B cell (primary cell): ENCODE measurements at regions not wholly inside any gene's neighbourhood (a gene's known extent, or its start where the extent isn't known, plus 50 kb on each side); places are given as distances from the start of the nearest gene placed in this dataset.

Experiments
- ATAC-seq: fragments of 200-7000 bp; cut with Tn5 transposase; one replicate; pipeline ENCODE4 v1.10.0; 2021; ENCODE audit warnings: low read depth, mild to moderate bottlenecking, moderate number of reproducible peaks, moderate library complexity
- CTCF ChIA-PET: fragments of 350-600 bp; sonication (Branson Sonifier 250); formaldehyde crosslinking; loops from one replicate; lab custom pipeline; 2021; ENCODE audit warnings: antibody characterized with exemption, inconsistent platforms; lab: Charles Lee
- POLR2A ChIA-PET: fragments of 350-600 bp; sonication (Branson Sonifier 250); formaldehyde crosslinking; loops from one replicate; lab custom pipeline; 2021; ENCODE audit warnings: antibody characterized with exemption; lab: Charles Lee
- DNase-seq: peaks from one replicate; pipeline ENCODE4 v3.0.0; 2013
- H2AFZ ChIP-seq: 2 replicates; pipeline ENCODE4 v1.6.1; 2012; ENCODE audit warnings: mild to moderate bottlenecking, low read depth, low read length; ENCODE audit not compliant: insufficient read depth, poor library complexity, severe bottlenecking
- H3K27ac ChIP-seq, 2 donors: 1 replicate in 1 of 2; 2 replicates in 1 of 2; pipeline ENCODE4 v1.5.1; 2012 to 2013; ENCODE audit warnings: low read length in 2 of 2, mild to moderate bottlenecking in 2 of 2, moderate library complexity in 1 of 2
- H3K27me3 ChIP-seq, 4 experiments: fragments of 200-600 bp in 1 of 4; sonication (generic) in 1 of 4; replicated peaks in 1 of 4; 1 replicate in 2 of 4; 2 replicates in 2 of 4; pipeline versions ENCODE4 v1.6.1 to v1.7.0; 2013 to 2016; ENCODE audit warnings: low read length in 3 of 4, mild to moderate bottlenecking in 2 of 4, mixed read lengths in 1 of 4, moderate library complexity in 1 of 4; ENCODE audit not compliant: insufficient read depth in 4 of 4, control insufficient read depth in 3 of 4; ENCODE audit errors: control extremely low read depth in 1 of 4
- H3K36me3 ChIP-seq, 2 experiments: replicated peaks in 1 of 2; 1 replicate in 1 of 2; 2 replicates in 1 of 2; pipeline versions ENCODE4 v1.6.1 to v1.7.1; 2013; ENCODE audit warnings: low read length in 1 of 2; ENCODE audit not compliant: insufficient read depth in 2 of 2, control insufficient read depth in 1 of 2; ENCODE audit errors: control extremely low read depth in 1 of 2, extremely low read depth in 1 of 2
- H3K4me1 ChIP-seq, 2 donors: fragments of 200-600 bp in 1 of 2; sonication (generic) in 1 of 2; 1 replicate in 1 of 2; 2 replicates in 1 of 2; pipeline versions ENCODE4 v1.5.1 to v1.6.1; 2013 to 2017; ENCODE audit warnings: low read length in 2 of 2; ENCODE audit not compliant: control insufficient read depth in 2 of 2, insufficient read depth in 2 of 2
- H3K4me2 ChIP-seq: replicated peaks from 2 replicates; pipeline ENCODE3; 2012; ENCODE audit warnings: mild to moderate bottlenecking, low read depth, low read length; ENCODE audit not compliant: poor library complexity, severe bottlenecking
- H3K4me3 ChIP-seq, 5 experiments: fragments of 200-600 bp in 1 of 5; sonication (generic) in 1 of 5; 1 replicate in 3 of 5; 2 replicates in 2 of 5; pipeline versions ENCODE4 v1.5.1 to v1.7.0; 2011 to 2016; ENCODE audit warnings: low read length in 4 of 5, mild to moderate bottlenecking in 4 of 5, low read depth in 2 of 5, control low read depth in 1 of 5, moderate library complexity in 1 of 5; ENCODE audit not compliant: insufficient read depth in 1 of 5; ENCODE audit errors: control extremely low read depth in 1 of 5, extremely low read depth in 1 of 5
- H3K79me2 ChIP-seq: fragments of 200-600 bp; sonication (generic); one replicate; pipeline ENCODE4 v1.6.0; 2016; ENCODE audit warnings: low read length; ENCODE audit not compliant: control insufficient read depth, insufficient read depth
- H3K9ac ChIP-seq: fragments of 200-600 bp; sonication (generic); 2 replicates; pipeline ENCODE4 v1.6.1; 2017; ENCODE audit warnings: mild to moderate bottlenecking, low read length, moderate library complexity
- H3K9me3 ChIP-seq, 3 donors: one replicate each; pipeline versions ENCODE4 v1.6.1 to v1.7.1; 2013; ENCODE audit warnings: low read length in 2 of 3; ENCODE audit not compliant: control insufficient read depth in 2 of 3, insufficient read depth in 1 of 3; ENCODE audit errors: control extremely low read depth in 1 of 3
- H4K20me1 ChIP-seq: 2 replicates; pipeline ENCODE4 v1.6.0; 2012; ENCODE audit warnings: mild to moderate bottlenecking, low read length; ENCODE audit not compliant: insufficient read depth, control insufficient read depth, poor library complexity, severe bottlenecking
- H3K27ac Mint-ChIP-seq: one replicate; pipeline ENCODE4 v1.8.0; 2021; ENCODE audit warnings: mixed read lengths
- H3K27me3 Mint-ChIP-seq: one replicate; pipeline ENCODE4 v1.8.0; 2021; ENCODE audit warnings: mixed read lengths
- H3K4me1 Mint-ChIP-seq: one replicate; pipeline ENCODE4 v1.8.0; 2021; ENCODE audit warnings: mixed read lengths
- H3K4me3 Mint-ChIP-seq: one replicate; pipeline ENCODE4 v1.8.0; 2021; ENCODE audit warnings: mixed read lengths
- H3K9me3 Mint-ChIP-seq: one replicate; pipeline ENCODE4 v1.8.0; 2022; ENCODE audit warnings: mixed read lengths; ENCODE audit not compliant: insufficient read depth
- EZH2 ChIP-seq: IDR thresholded peaks from 2 replicates; pipeline ENCODE4 v1.6.1; 2012; ENCODE audit warnings: borderline replicate concordance, low read depth, mild to moderate bottlenecking, moderate library complexity, low read length; ENCODE audit not compliant: insufficient read depth, poor library complexity, severe bottlenecking
- whole genome bisulfite sequencing: methylation state at CpG from one replicate; pipeline ENCODE4 v1.1.5; 2013; ENCODE audit warnings: missing lambda C conversion rate; ENCODE audit not compliant: insufficient coverage; 5-methylcytosine and 5-hydroxymethylcytosine counted together
- intact Hi-C: fragments of 100-400 bp; cut with micrococcal nuclease; formaldehyde crosslinking; loops from one replicate; pipeline ENCODE4 v1.10.0; 2022
- TF ChIP-seq, protein P1 (sequence below): fragments of 200-600 bp; IDR thresholded peaks from one replicate; pipeline ENCODE4 v1.8.0; 2022; ENCODE audit warnings: antibody characterized with exemption, mild to moderate bottlenecking

GRCh38 chr2:53500181-53500580 is 267.4 kb upstream of the CHAC2 start:
- H3K27me3 Mint-ChIP-seq, result no peaks in the 10 kb centered on the region
- no CpG with 5 or more reads among the region's 4 CpGs for WGBS
- H3K9ac ChIP-seq, result no peak overlapping the region
- no peak overlapping the region for H3K4me3 ChIP-seq
- H3K36me3 ChIP-seq, result no peaks in the 10 kb centered on the region
- POLR2A ChIA-PET, result no interaction called here
- no peak for TF ChIP-seq EZH2
- TF ChIP-seq, protein P1, sequence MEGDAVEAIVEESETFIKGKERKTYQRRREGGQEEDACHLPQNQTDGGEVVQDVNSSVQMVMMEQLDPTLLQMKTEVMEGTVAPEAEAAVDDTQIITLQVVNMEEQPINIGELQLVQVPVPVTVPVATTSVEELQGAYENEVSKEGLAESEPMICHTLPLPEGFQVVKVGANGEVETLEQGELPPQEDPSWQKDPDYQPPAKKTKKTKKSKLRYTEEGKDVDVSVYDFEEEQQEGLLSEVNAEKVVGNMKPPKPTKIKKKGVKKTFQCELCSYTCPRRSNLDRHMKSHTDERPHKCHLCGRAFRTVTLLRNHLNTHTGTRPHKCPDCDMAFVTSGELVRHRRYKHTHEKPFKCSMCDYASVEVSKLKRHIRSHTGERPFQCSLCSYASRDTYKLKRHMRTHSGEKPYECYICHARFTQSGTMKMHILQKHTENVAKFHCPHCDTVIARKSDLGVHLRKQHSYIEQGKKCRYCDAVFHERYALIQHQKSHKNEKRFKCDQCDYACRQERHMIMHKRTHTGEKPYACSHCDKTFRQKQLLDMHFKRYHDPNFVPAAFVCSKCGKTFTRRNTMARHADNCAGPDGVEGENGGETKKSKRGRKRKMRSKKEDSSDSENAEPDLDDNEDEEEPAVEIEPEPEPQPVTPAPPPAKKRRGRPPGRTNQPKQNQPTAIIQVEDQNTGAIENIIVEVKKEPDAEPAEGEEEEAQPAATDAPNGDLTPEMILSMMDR, result no peak
- no peaks in the 10 kb centered on the region for H3K27me3 ChIP-seq
- no peak overlapping the region for H3K4me2 ChIP-seq
- H2AFZ ChIP-seq, result no peak overlapping the region
- ATAC-seq, result no peak
- no peaks in the 10 kb centered on the region for H3K9me3 ChIP-seq
- no peak for DNase-seq
- H3K27ac ChIP-seq, result no peak overlapping the region
- H3K79me2 ChIP-seq, result no peaks in the 10 kb centered on the region
- intact Hi-C loops, result no loop called here
- H3K9me3 Mint-ChIP-seq, result no peaks in the 10 kb centered on the region
- H3K4me1 ChIP-seq, result no peaks in the 10 kb centered on the region
- H3K4me3 Mint-ChIP-seq, result no peak overlapping the region
- CTCF ChIA-PET, result no interaction called here
- H3K27ac Mint-ChIP-seq, result no peak overlapping the region
- H4K20me1 ChIP-seq, result no peaks in the 10 kb centered on the region
- no peaks in the 10 kb centered on the region for H3K4me1 Mint-ChIP-seq

GRCh38 chr2:53498210-53498609 is 269.4 kb upstream of the CHAC2 start:
- H3K9ac ChIP-seq, result no peak overlapping the region
- H3K4me1 Mint-ChIP-seq, result no peaks in the 10 kb centered on the region
- WGBS, result 71% methylated on average over 1 of the region's 1 CpG
- no peak overlapping the region for H3K27ac ChIP-seq
- H3K9me3 Mint-ChIP-seq, result no peaks in the 10 kb centered on the region
- DNase-seq (no peak), ATAC-seq (no peak)
- H3K9me3 ChIP-seq, result no peaks in the 10 kb centered on the region
- H3K27me3 Mint-ChIP-seq, result no peaks in the 10 kb centered on the region
- H3K4me2 ChIP-seq, result no peak overlapping the region
- H4K20me1 ChIP-seq, result no peaks in the 10 kb centered on the region
- TF ChIP-seq, protein P1, result no peak
- TF ChIP-seq EZH2, result no peak
- H3K27me3 ChIP-seq, result no peaks in the 10 kb centered on the region
- POLR2A ChIA-PET, result no interaction called here
- H3K27ac Mint-ChIP-seq, result no peak overlapping the region
- CTCF ChIA-PET, result no interaction called here
- H3K4me3 Mint-ChIP-seq, result no peak overlapping the region
- no peaks in the 10 kb centered on the region for H3K36me3 ChIP-seq
- no peaks in the 10 kb centered on the region for H3K4me1 ChIP-seq
- no peak overlapping the region for H3K4me3 ChIP-seq
- H2AFZ ChIP-seq, result no peak overlapping the region
- H3K79me2 ChIP-seq, result no peaks in the 10 kb centered on the region
- intact Hi-C loops, result no loop called here
